ENCODE measurements at regions not wholly inside any gene's neighbourhood (a gene's known extent, or its start where the extent isn't known, plus 50 kb on each side); places are given as distances from the start of the nearest gene placed in this dataset.
"Not testable (repeated sequence)": the region's sequence is repeated elsewhere in the genome, so short reads cannot be mapped to it uniquely, and the experiment has no call there.

- not testable (repeated sequence) for TF ChIP-seq EP300, CTCF (IDR thresholded peaks at IDR 0.05)
These were observed 343.5 kb downstream of the IRS1 start for GRCh38 chr2:226456144-226456543.

Data from esophagus muscularis mucosa (tissue), 3 donors.